ENCODE measurements at regions not wholly inside any gene's neighbourhood (a gene's known extent, or its start where the extent isn't known, plus 50 kb on each side); places are given as distances from the start of the nearest gene placed in this dataset.

DNA sequence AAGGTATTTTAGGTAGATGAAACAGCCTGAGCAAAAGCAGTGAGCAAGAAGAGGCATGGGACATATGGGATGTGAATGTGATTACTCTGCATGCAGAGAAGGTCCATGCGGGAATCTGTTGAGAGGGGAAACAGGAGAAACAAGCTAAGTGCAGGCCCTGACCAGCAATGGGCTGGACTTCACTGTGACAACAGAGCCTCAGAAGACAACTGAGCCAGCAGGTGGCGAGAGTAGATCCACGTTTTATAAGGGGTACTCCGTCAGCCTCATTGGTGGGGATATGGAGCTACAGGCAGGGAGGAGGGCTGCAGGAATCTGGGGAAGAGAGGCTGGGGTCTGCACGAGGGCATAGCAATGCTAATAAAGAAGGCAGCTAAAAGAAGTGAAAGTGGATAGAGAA, 405.9 kb upstream of the LMCD1 start:
- Histone ChIP-seq H3K27ac (no peak overlapping the region), H3K4me3 (no peak overlapping the region), H3K36me3 (no peaks in the 10 kb centered on the region), H3K9me3 (no peaks in the 10 kb centered on the region), H3K4me1 (no peaks in the 10 kb centered on the region), H3K27me3 (no peaks in the 10 kb centered on the region)
- intact Hi-C loops (cut with DNase I), result no loop called here
- WGBS, 2 donors, result 38 to 41% methylated on average over 5 of the region's 5 CpGs
- DNase-seq, result no peak
- no peak for TF ChIP-seq POLR2A (IDR thresholded peaks at IDR 0.05)
- TF ChIP-seq, protein P1, sequence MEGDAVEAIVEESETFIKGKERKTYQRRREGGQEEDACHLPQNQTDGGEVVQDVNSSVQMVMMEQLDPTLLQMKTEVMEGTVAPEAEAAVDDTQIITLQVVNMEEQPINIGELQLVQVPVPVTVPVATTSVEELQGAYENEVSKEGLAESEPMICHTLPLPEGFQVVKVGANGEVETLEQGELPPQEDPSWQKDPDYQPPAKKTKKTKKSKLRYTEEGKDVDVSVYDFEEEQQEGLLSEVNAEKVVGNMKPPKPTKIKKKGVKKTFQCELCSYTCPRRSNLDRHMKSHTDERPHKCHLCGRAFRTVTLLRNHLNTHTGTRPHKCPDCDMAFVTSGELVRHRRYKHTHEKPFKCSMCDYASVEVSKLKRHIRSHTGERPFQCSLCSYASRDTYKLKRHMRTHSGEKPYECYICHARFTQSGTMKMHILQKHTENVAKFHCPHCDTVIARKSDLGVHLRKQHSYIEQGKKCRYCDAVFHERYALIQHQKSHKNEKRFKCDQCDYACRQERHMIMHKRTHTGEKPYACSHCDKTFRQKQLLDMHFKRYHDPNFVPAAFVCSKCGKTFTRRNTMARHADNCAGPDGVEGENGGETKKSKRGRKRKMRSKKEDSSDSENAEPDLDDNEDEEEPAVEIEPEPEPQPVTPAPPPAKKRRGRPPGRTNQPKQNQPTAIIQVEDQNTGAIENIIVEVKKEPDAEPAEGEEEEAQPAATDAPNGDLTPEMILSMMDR (IDR thresholded peaks at IDR 0.05), result no peak

DNA sequence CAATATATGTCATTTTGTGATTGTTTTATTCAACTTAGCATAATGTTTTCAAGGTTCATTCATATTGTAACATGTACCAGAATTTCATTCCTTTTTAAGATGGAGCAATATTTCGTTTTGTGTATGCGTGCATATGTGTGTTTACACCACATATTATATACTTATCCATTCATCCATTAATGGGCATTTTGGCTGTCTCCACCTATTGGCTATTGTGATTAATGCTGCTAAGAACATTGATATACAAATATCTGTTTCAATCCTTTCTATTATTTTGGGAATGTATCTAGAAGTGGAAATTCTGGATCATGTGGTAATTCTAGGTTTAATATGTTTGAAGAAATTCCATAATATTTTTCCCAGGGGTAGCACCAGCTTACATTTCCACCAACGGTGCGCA, 403.9 kb upstream of the LMCD1 start:
- no peaks in the 10 kb centered on the region for H3K27me3 ChIP-seq
- H3K9me3 ChIP-seq, result no peaks in the 10 kb centered on the region
- no peaks in the 10 kb centered on the region for H3K36me3 ChIP-seq
- TF ChIP-seq POLR2A (IDR thresholded peaks at IDR 0.05), result no peak
- TF ChIP-seq, protein P1 (IDR thresholded peaks at IDR 0.05), result no peak
- H3K27ac ChIP-seq, result no peak overlapping the region
- H3K4me1 ChIP-seq, result no peaks in the 10 kb centered on the region
- 82 to 89% methylated on average over 4 of the region's 4 CpGs for WGBS, 2 donors
- no peak overlapping the region for H3K4me3 ChIP-seq
- DNase-seq, result no peak
- intact Hi-C loops (cut with DNase I), result no loop called here

DNA sequence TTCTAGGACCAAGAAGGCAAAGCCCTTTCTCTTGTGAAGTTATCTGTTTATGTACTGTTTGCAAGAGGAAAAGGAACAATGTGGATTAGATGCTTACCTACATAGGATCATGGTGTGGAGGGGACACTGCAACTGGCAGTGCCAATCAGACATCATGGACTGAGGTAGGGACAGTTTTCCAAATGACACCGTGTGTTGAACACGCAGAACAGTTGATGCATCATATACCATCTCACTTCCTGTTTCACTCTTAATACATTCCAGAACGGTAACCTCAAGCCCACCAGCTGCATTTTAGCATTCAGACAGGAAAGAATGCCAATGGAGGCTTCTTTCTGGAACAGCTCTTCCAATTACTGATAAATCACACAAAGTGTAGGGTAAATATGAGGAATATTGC, 397.7 kb upstream of the LMCD1 start:
- Histone ChIP-seq H3K27me3 (no peaks in the 10 kb centered on the region), H3K36me3 (no peaks in the 10 kb centered on the region), H3K4me1 (no peaks in the 10 kb centered on the region), H3K27ac (no peak overlapping the region), H3K9me3 (no peaks in the 10 kb centered on the region), H3K4me3 (no peak overlapping the region)
- TF ChIP-seq POLR2A (IDR thresholded peaks at IDR 0.05), result no peak
- TF ChIP-seq, protein P1 (IDR thresholded peaks at IDR 0.05), result no peak
- intact Hi-C loops (cut with DNase I), result no loop called here
- WGBS, 2 donors, result 70% methylated on average over 3 of the region's 3 CpGs
- DNase-seq, result no peak

DNA sequence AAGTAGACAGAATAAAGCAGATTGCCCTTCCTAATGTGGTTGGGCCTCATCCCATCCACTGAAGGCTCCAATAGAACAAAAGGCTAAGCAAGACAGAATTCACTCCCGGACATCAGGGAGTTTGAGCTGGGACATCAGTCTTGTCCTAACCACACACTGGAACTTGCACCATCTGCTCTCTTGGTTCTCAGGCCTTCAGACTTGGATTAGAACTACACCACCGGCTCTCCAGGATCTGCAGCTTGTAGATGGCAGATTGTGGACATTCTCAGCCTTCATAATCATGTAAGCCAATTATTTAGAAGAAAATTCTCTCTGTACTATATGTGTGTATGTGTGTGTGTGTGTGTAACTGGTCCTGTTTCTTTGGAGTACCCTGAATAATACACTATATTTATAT, 394.7 kb upstream of the LMCD1 start:
- Histone ChIP-seq H3K4me1 (peaks cover 0 to 10% (median 3%) of the 10 kb centered on the region in 3 donors), H3K27me3 (no peaks in the 10 kb centered on the region), H3K9me3 (no peaks in the 10 kb centered on the region), H3K27ac (no peak overlapping the region), H3K4me3 (no peak overlapping the region), H3K36me3 (no peaks in the 10 kb centered on the region)
- DNase-seq, result no peak
- no peak for TF ChIP-seq POLR2A (IDR thresholded peaks at IDR 0.05)
- TF ChIP-seq, protein P1 (IDR thresholded peaks at IDR 0.05), result no peak
- WGBS, 2 donors, result 87 to 90% methylated on average over 2 of the region's 2 CpGs
- intact Hi-C loops (cut with DNase I), result no loop called here

DNA sequence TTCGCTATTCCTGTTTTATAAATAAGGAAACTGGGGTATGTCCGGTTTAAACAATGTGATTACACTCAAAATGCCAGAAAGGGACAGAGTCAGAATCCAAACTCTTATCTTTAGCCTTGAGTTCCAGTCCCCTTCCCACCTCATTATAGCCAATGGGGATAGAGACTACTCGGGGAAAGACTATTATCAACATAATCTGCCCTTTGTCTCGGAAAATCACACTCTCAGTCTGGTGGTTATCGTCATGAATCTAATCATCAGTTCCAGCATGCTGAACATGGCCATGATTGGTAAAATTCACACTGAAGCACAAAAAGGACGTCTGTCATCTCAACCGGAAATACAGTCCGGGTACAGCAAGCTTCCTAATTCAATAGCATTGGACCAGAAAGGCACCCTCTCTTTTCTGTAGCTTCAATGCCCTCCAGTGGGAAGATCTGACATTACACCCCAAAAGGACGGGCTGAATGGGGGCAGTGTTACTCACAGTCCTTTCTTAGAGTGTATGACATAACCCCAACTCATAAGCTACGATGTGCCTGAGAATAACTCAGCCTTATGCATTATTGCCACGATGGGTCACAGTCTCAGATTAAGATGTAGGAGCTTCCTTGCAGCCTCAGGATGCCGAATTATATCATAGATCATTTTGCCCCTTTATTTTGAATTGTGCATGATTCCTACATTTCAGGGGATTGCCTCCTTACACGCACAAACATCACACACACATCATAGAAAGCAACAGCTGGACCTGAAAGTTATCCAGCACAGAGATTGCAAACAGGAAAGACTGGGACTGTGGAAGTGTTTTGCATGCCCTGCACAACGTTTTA, 390.4 kb upstream of the LMCD1 start:
- 23 to 26% methylated on average over 12 to 14 of the region's 14 CpGs for WGBS, 2 donors
- Histone ChIP-seq H3K36me3 (no peaks in the 10 kb centered on the region), H3K4me1 (peaks cover 0 to 10% (median 3%) of the 10 kb centered on the region in 3 donors), H3K27me3 (no peaks in the 10 kb centered on the region), H3K9me3 (no peaks in the 10 kb centered on the region), H3K27ac (no peak overlapping the region), H3K4me3 (peak overlapping the region in 1 of 4 donors; percentile 42)
- peak; percentile 0 for DNase-seq
- TF ChIP-seq, protein P1 (IDR thresholded peaks at IDR 0.05), result peak in 5 of 6 experiments; percentile 61 to 82 (median 74)
- no peak for TF ChIP-seq POLR2A (IDR thresholded peaks at IDR 0.05)
- intact Hi-C loops (cut with DNase I), result no loop called here
